Gastroesophageal sphincter (tissue), 4 donors: ENCODE measurements at regions not wholly inside any gene's neighbourhood (a gene's known extent, or its start where the extent isn't known, plus 50 kb on each side); places are given as distances from the start of the nearest gene placed in this dataset.

ENCODE experiments used
- ATAC-seq: fragments of 150-250 bp; one replicate; pipeline ENCODE4 v1.9.1; 2016; ENCODE audit warnings: mild to moderate bottlenecking, moderate library complexity
- H3K27ac ChIP-seq, 4 donors: fragments of 200-600 bp; sonication (generic) in 3 of 4; 1 replicate in 3 of 4; 2 replicates in 1 of 4; pipeline ENCODE4 v1.5.1; 2016 to 2019
- H3K27me3 ChIP-seq: fragments of 200-600 bp; sonication (generic); one replicate; pipeline ENCODE4 v1.5.1; 2019
- H3K36me3 ChIP-seq, 2 donors: fragments of 200-600 bp; sonication (generic); one replicate each; pipeline ENCODE4 v1.5.1; 2019; ENCODE audit warnings: control low read depth in 1 of 2
- H3K4me1 ChIP-seq, 3 donors: fragments of 200-600 bp; sonication (generic); 1 replicate in 2 of 3; 2 replicates in 1 of 3; pipeline ENCODE4 v1.5.1; 2016 to 2019; ENCODE audit warnings: control low read depth in 2 of 3
- H3K4me3 ChIP-seq, 2 donors: fragments of 200-600 bp; sonication (generic); one replicate each; pipeline ENCODE4 v1.5.1; 2019; ENCODE audit warnings: mild to moderate bottlenecking in 1 of 2, moderate library complexity in 1 of 2
- H3K9me3 ChIP-seq, 3 donors: fragments of 200-600 bp; sonication (generic); one replicate each; pipeline ENCODE4 v1.5.1; 2017 to 2019; ENCODE audit warnings: control low read depth in 2 of 3
- EP300 ChIP-seq: sonication (generic); formaldehyde crosslinking; IDR thresholded peaks from one replicate; pipeline ENCODE4 v1.6.1; 2017; ENCODE audit warnings: antibody characterized with exemption, mild to moderate bottlenecking
- POLR2A ChIP-seq, 2 donors: fragments of 450-650 bp; IDR thresholded peaks; one replicate each; pipeline ENCODE4 v1.6.1; 2017; ENCODE audit warnings: antibody characterized with exemption in 2 of 2, mild to moderate bottlenecking in 2 of 2, moderate library complexity in 1 of 2
- POLR2AphosphoS5 ChIP-seq: sonication (generic); formaldehyde crosslinking; IDR thresholded peaks from one replicate; pipeline ENCODE4 v1.6.1; 2017; ENCODE audit warnings: antibody characterized with exemption
- WGBS, 2 donors: methylation state at CpG; one replicate each; pipeline ENCODE4 v1.1.5; 2018; ENCODE audit warnings: low coverage in 1 of 2; 5-methylcytosine and 5-hydroxymethylcytosine counted together
- TF ChIP-seq, protein P1 (sequence below), 4 experiments: fragments of 200-600 bp in 2 of 4; fragments of 450-650 bp in 2 of 4; sonication (generic) in 1 of 4; IDR thresholded peaks; one replicate each; pipeline ENCODE4 v1.5.1; 2017 to 2019; ENCODE audit warnings: antibody characterized with exemption in 4 of 4, mild to moderate bottlenecking in 2 of 4, moderate library complexity in 2 of 4

DNA sequence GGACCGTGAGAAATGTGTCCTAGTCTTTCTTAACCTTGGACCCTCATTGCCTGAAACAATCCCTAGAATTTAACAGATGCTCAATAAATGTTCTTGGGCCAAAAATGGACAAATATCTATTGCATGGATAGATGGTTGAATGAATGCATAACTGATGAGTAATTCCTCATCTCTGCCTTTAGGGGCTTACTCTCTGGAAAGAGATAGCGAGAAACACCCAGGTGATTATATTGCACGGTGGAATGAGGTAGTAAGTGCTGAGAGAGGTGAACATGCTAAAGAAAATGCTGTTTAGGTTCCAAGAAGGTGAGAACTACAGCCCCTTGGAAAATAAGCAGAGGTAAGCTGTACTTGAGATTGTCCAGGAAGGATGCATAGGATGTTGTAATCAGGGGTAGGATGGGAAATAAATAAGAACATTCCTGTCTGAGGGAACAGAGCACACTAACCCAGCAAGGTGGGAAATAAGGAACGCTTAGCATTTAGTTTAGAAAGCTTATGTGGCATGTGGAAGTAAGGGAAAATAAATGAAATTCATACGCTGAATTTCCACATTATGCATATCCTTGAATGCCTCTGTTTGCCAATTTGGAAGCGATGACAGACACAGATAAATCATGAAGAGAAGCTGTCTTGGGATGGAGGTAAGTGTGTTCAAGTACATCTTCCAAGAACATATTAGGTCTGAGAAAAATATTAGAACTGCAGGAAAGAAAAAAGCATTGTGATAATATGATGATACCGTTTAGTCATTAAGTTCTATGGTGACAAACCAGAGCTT lies 426.6 kb downstream of the ARHGEF28 start:
- 72 to 84% methylated on average over 7 of the region's 7 CpGs for WGBS, 2 donors
- no peaks in the 10 kb centered on the region for H3K27me3 ChIP-seq
- TF ChIP-seq EP300 (no peak), POLR2A (IDR thresholded peaks at IDR 0.05) (no peak), POLR2AphosphoS5 (no peak)
- TF ChIP-seq, protein P1, sequence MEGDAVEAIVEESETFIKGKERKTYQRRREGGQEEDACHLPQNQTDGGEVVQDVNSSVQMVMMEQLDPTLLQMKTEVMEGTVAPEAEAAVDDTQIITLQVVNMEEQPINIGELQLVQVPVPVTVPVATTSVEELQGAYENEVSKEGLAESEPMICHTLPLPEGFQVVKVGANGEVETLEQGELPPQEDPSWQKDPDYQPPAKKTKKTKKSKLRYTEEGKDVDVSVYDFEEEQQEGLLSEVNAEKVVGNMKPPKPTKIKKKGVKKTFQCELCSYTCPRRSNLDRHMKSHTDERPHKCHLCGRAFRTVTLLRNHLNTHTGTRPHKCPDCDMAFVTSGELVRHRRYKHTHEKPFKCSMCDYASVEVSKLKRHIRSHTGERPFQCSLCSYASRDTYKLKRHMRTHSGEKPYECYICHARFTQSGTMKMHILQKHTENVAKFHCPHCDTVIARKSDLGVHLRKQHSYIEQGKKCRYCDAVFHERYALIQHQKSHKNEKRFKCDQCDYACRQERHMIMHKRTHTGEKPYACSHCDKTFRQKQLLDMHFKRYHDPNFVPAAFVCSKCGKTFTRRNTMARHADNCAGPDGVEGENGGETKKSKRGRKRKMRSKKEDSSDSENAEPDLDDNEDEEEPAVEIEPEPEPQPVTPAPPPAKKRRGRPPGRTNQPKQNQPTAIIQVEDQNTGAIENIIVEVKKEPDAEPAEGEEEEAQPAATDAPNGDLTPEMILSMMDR (IDR thresholded peaks at IDR 0.05) = no peak
- H3K4me3 ChIP-seq = no peak overlapping the region
- no peaks in the 10 kb centered on the region for H3K36me3 ChIP-seq
- no peak for ATAC-seq
- no peak overlapping the region for H3K27ac ChIP-seq
- no peaks in the 10 kb centered on the region for H3K4me1 ChIP-seq
- peaks cover 0 to 4% (median 0%) of the 10 kb centered on the region in 3 donors for H3K9me3 ChIP-seq

DNA sequence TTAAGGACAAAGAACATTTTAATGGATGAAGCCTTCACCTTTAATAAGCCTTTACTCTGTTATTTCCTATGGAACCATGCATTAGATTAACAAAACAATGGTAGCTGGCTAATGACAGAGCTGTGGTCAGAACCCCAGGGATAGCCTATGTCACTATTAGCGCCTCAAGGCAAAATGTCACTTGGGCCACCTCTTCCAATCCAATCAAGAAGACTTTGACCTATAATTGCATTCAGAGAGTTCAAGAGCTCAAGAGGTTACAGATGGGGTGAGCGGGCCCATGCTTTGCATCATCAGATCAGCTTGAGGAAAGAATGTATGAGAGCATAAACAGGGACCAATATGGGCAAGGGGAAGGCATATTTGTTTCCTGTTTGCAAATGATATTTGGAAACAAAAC lies 425.1 kb downstream of the ARHGEF28 start:
- H3K27ac ChIP-seq = no peak overlapping the region
- 90 to 100% methylated on average over 1 to 2 of the region's 2 CpGs for WGBS, 2 donors
- H3K4me3 ChIP-seq = no peak overlapping the region
- no peak for ATAC-seq
- H3K4me1 ChIP-seq = no peaks in the 10 kb centered on the region
- TF ChIP-seq EP300 = no peak
- TF ChIP-seq POLR2A (IDR thresholded peaks at IDR 0.05) = no peak
- no peak for TF ChIP-seq POLR2AphosphoS5
- TF ChIP-seq, protein P1 (IDR thresholded peaks at IDR 0.05) = no peak
- H3K27me3 ChIP-seq = no peaks in the 10 kb centered on the region
- H3K36me3 ChIP-seq = no peaks in the 10 kb centered on the region
- H3K9me3 ChIP-seq = peaks cover 0 to 5% (median 0%) of the 10 kb centered on the region in 3 donors

DNA sequence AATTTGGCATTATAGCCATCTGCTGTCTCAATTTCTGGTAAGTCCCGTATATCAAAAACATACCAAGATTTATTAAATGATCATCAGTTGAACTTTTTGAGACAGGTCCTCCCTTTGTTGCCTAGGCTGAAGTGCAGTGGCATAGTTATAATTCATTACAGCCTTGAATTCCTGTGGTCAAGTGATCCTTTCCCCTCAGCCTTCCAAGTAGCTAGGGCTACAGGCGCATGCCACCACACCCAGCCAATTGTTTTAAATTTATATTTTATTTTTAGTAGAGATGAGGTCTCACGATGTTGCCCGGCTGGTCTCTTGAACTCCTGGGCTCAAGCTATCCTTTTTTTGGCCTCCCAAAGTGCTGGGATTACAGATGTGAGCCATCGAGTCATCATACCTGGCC lies 418.9 kb downstream of the ARHGEF28 start:
- Histone ChIP-seq H3K36me3 (no peaks in the 10 kb centered on the region), H3K4me1 (no peaks in the 10 kb centered on the region), H3K4me3 (no peak overlapping the region), H3K27ac (no peak overlapping the region), H3K9me3 (peaks cover 0 to 5% (median 0%) of the 10 kb centered on the region in 3 donors), H3K27me3 (no peaks in the 10 kb centered on the region)
- no peak for ATAC-seq
- 81 to 93% methylated on average over 5 of the region's 5 CpGs for WGBS, 2 donors
- no peak for TF ChIP-seq POLR2A (IDR thresholded peaks at IDR 0.05)
- TF ChIP-seq EP300 = no peak
- no peak for TF ChIP-seq POLR2AphosphoS5
- TF ChIP-seq, protein P1 (IDR thresholded peaks at IDR 0.05) = no peak

DNA sequence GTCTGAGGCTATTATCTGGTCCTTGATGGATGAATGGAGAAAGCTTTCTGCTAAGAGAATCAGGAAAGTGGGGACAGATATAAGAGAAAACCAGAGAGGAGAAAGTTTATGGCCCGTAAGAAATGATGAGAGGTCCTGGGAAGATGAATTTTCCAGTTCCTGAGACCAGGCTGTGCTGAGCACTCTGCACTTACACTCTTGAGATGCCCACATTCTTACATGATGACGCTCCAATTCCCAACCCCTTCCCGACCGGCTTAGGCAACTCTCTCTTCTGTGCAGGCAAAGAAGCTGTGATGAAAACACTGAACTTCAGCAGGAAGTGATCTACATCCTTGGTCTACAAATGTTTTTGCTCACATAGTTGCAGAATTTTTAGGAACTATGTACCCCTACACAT lies 417.0 kb downstream of the ARHGEF28 start:
- 54 to 75% methylated on average over 3 to 4 of the region's 4 CpGs for WGBS, 2 donors
- no peak for TF ChIP-seq POLR2A (IDR thresholded peaks at IDR 0.05)
- Histone ChIP-seq H3K27me3 (no peaks in the 10 kb centered on the region), H3K9me3 (peaks cover 0 to 4% (median 0%) of the 10 kb centered on the region in 3 donors), H3K36me3 (no peaks in the 10 kb centered on the region), H3K4me3 (no peak overlapping the region), H3K4me1 (no peaks in the 10 kb centered on the region), H3K27ac (no peak overlapping the region)
- ATAC-seq = no peak

DNA sequence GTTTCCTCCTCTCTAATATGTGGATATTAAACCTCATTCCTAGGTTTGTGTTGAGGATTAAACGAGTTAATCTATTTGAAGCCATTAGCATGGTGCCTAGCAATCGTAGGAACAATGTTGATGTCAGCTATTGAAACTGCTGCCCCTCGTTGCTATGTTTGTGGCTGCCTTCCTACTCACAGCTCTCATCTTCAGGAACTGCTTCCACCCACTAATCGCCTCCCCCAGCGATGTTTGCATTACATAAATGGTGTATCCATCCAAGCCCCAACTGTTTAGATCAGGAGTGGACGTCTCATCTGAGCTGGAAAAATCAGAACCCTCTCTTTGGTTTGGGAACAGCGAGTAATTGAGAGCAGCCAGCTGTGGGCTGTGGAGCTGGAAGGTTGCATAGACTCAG lies 416.6 kb downstream of the ARHGEF28 start:
- no peaks in the 10 kb centered on the region for H3K36me3 ChIP-seq
- H3K27me3 ChIP-seq = no peaks in the 10 kb centered on the region
- ATAC-seq = no peak
- 84 to 85% methylated on average over 5 to 6 of the region's 7 CpGs for WGBS, 2 donors
- H3K4me1 ChIP-seq = no peaks in the 10 kb centered on the region
- no peak overlapping the region for H3K4me3 ChIP-seq
- no peak for TF ChIP-seq POLR2A (IDR thresholded peaks at IDR 0.05)
- TF ChIP-seq POLR2AphosphoS5 = no peak
- TF ChIP-seq, protein P1 (IDR thresholded peaks at IDR 0.05) = no peak
- H3K9me3 ChIP-seq = no peaks in the 10 kb centered on the region
- H3K27ac ChIP-seq = no peak overlapping the region
